Islet precursor cell (in vitro differentiated cells): ENCODE measurements at regions not wholly inside any gene's neighbourhood (a gene's known extent, or its start where the extent isn't known, plus 50 kb on each side); places are given as distances from the start of the nearest gene placed in this dataset.

Experiments used
- DNase-seq: peaks from one replicate; pipeline ENCODE4 v3.0.0-alpha.2; 2018

GRCh38 chr13:106433066-106433465 lies 102.4 kb downstream of the EFNB2 start:
- DNase-seq: peak; percentile 89

GRCh38 chr13:106432636-106433035 lies 102.8 kb downstream of the EFNB2 start:
- DNase-seq: no peak

- DNase-seq: peak; percentile 68
Measured at GRCh38 chr13:106426909-106427308, 108.6 kb downstream of the EFNB2 start.

GRCh38 chr13:106425661-106426060 lies 109.8 kb downstream of the EFNB2 start:
- no peak for DNase-seq

- DNase-seq: no peak
Measured at GRCh38 chr13:106424805-106425204, 110.7 kb downstream of the EFNB2 start.

GRCh38 chr13:106423530-106423929 lies 111.9 kb downstream of the EFNB2 start:
- peak; percentile 77 for DNase-seq

GRCh38 chr13:106418556-106418955 lies 116.9 kb downstream of the EFNB2 start:
- no peak for DNase-seq

GRCh38 chr13:106417467-106418110 lies 117.9 kb downstream of the EFNB2 start:
- DNase-seq: no peak

GRCh38 chr13:106416645-106417044 lies 118.8 kb downstream of the EFNB2 start:
- no peak for DNase-seq

GRCh38 chr13:106415971-106416370 lies 119.5 kb downstream of the EFNB2 start:
- no peak for DNase-seq

- DNase-seq: no peak
Measured at GRCh38 chr13:106415442-106415841, 120.0 kb downstream of the EFNB2 start.

- no peak for DNase-seq
Measured at GRCh38 chr13:106407338-106407737, 128.1 kb downstream of the EFNB2 start.

GRCh38 chr13:106405731-106406130 lies 129.7 kb downstream of the EFNB2 start:
- no peak for DNase-seq

GRCh38 chr13:106403280-106403679 lies 132.2 kb downstream of the EFNB2 start:
- DNase-seq: no peak

GRCh38 chr13:106402866-106403265 lies 132.6 kb downstream of the EFNB2 start:
- DNase-seq: no peak

- no peak for DNase-seq
Measured at GRCh38 chr13:106401081-106401480, 134.4 kb downstream of the EFNB2 start.

GRCh38 chr13:106400289-106400688 lies 135.2 kb downstream of the EFNB2 start:
- no peak for DNase-seq

- no peak for DNase-seq
Measured at GRCh38 chr13:106398289-106398688, 137.2 kb downstream of the EFNB2 start.

- DNase-seq: no peak
Measured at GRCh38 chr13:106393776-106394175, 141.7 kb downstream of the EFNB2 start.

GRCh38 chr13:106391681-106392080 lies 143.8 kb downstream of the EFNB2 start:
- no peak for DNase-seq

- DNase-seq: no peak
Measured at GRCh38 chr13:106391271-106391670, 144.2 kb downstream of the EFNB2 start.

GRCh38 chr13:106390367-106390766 lies 145.1 kb downstream of the EFNB2 start:
- no peak for DNase-seq

- no peak for DNase-seq
Measured at GRCh38 chr13:106385654-106386053, 149.8 kb downstream of the EFNB2 start.

GRCh38 chr13:106384516-106384915 lies 150.9 kb downstream of the EFNB2 start:
- DNase-seq: no peak

GRCh38 chr13:106383791-106384190 lies 151.7 kb downstream of the EFNB2 start:
- DNase-seq: no peak
